T-cell (primary cell): ENCODE measurements at regions not wholly inside any gene's neighbourhood (a gene's known extent, or its start where the extent isn't known, plus 50 kb on each side); places are given as distances from the start of the nearest gene placed in this dataset.

Source experiments
- ATAC-seq, 4 experiments: fragments of 200-7000 bp in 3 of 4; fragments of 150-1000 bp in 1 of 4; cut with Tn5 transposase; replicated peaks in 1 of 4; 1 replicate in 3 of 4; 2 replicates in 1 of 4; pipeline ENCODE4 v1.10.0; 2021; ENCODE audit warnings: moderate library complexity in 3 of 4, mild to moderate bottlenecking in 2 of 4, moderate number of reproducible peaks in 1 of 4
- CTCF ChIA-PET, 2 donors: fragments of 300-600 bp; sonication (Branson Sonifier 250); formaldehyde crosslinking; loops; one replicate each; lab custom pipeline; 2022; ENCODE audit warnings: antibody characterized with exemption in 2 of 2; lab: Charles Lee
- POLR2A ChIA-PET, 2 donors: fragments of 300-600 bp; sonication (Branson Sonifier 250); formaldehyde crosslinking; loops; one replicate each; lab custom pipeline; 2022; ENCODE audit warnings: antibody characterized with exemption in 2 of 2; lab: Charles Lee
- DNase-seq, 35 experiments: peaks; one replicate each; pipeline versions ENCODE4 v3.0.0 to v3.0.0-alpha.2; 2013 to 2023
- H3K27ac ChIP-seq: one replicate; pipeline ENCODE4 v1.5.1; 2013; ENCODE audit warnings: low read length
- H3K27me3 ChIP-seq, 2 experiments: replicated peaks in 1 of 2; 1 replicate in 1 of 2; 2 replicates in 1 of 2; pipeline versions ENCODE4 v1.6.1 to v1.7.0; 2013; ENCODE audit warnings: low read length in 1 of 2, mixed read lengths in 1 of 2; ENCODE audit not compliant: control insufficient read depth in 2 of 2, insufficient read depth in 2 of 2; ENCODE audit errors: extremely low read depth in 1 of 2
- H3K36me3 ChIP-seq, 2 donors: 1 replicate in 1 of 2; 2 replicates in 1 of 2; pipeline versions ENCODE4 v1.6.1 to v1.7.0; 2013; ENCODE audit warnings: low read length in 1 of 2; ENCODE audit not compliant: control insufficient read depth in 2 of 2, insufficient read depth in 1 of 2; ENCODE audit errors: extremely low read depth in 1 of 2
- H3K4me1 ChIP-seq, 2 experiments: 1 replicate in 1 of 2; 2 replicates in 1 of 2; pipeline versions ENCODE4 v1.6.1 to v1.7.0; 2013; ENCODE audit warnings: low read length in 2 of 2, mixed read lengths in 1 of 2; ENCODE audit not compliant: insufficient read depth in 2 of 2, control insufficient read depth in 1 of 2; ENCODE audit errors: extremely low read depth in 1 of 2
- H3K4me3 ChIP-seq, 2 donors: 1 replicate in 1 of 2; 2 replicates in 1 of 2; pipeline versions ENCODE4 v1.5.1 to v1.7.0; 2013; ENCODE audit warnings: mild to moderate bottlenecking in 2 of 2, low read length in 1 of 2, moderate library complexity in 1 of 2; ENCODE audit not compliant: control insufficient read depth in 1 of 2; ENCODE audit errors: extremely low read depth in 1 of 2
- H3K9me3 ChIP-seq: 2 replicates; pipeline ENCODE4 v1.7.0; 2013
- H3K27ac Mint-ChIP-seq, 2 donors: one replicate each; pipeline ENCODE4 v1.8.0; 2020 to 2021; ENCODE audit warnings: mild to moderate bottlenecking in 2 of 2, mixed read lengths in 2 of 2
- H3K27me3 Mint-ChIP-seq, 2 donors: one replicate each; pipeline ENCODE4 v1.8.0; 2021 to 2022; ENCODE audit warnings: mixed read lengths in 2 of 2
- H3K36me3 Mint-ChIP-seq: one replicate; pipeline ENCODE4 v1.8.0; 2021; ENCODE audit warnings: mixed read lengths
- H3K4me1 Mint-ChIP-seq, 3 donors: one replicate each; pipeline ENCODE4 v1.8.0; 2020 to 2022; ENCODE audit warnings: mixed read lengths in 3 of 3, mild to moderate bottlenecking in 1 of 3
- H3K4me3 Mint-ChIP-seq, 3 donors: one replicate each; pipeline ENCODE4 v1.8.0; 2020 to 2022; ENCODE audit warnings: mild to moderate bottlenecking in 3 of 3, mixed read lengths in 3 of 3, moderate library complexity in 3 of 3
- H3K9me3 Mint-ChIP-seq, 3 donors: one replicate each; pipeline ENCODE4 v1.8.0; 2020 to 2022; ENCODE audit warnings: mixed read lengths in 3 of 3
- WGBS: methylation state at CpG from one replicate; pipeline ENCODE4 v1.1.5; 2013; ENCODE audit warnings: missing lambda C conversion rate; ENCODE audit not compliant: insufficient coverage; 5-methylcytosine and 5-hydroxymethylcytosine counted together

GRCh38 chr1:87179851-87180519 lies 148.7 kb upstream of the LMO4 start:
- Histone ChIP-seq H3K36me3 (no peaks in the 10 kb centered on the region), H3K27ac (no peak overlapping the region), H3K4me3 (no peak overlapping the region), H3K27me3 (peaks cover 0 to 6% of the 10 kb centered on the region in 2 experiments), H3K9me3 (no peaks in the 10 kb centered on the region), H3K4me1 (no peaks in the 10 kb centered on the region)
- POLR2A ChIA-PET = no interaction called here
- Mint-ChIP-seq H3K27me3 (peaks cover 18 to 21% of the 10 kb centered on the region in 2 donors), H3K9me3 (no peaks in the 10 kb centered on the region), H3K4me1 (no peaks in the 10 kb centered on the region), H3K4me3 (no peak overlapping the region), H3K36me3 (no peaks in the 10 kb centered on the region), H3K27ac (no peak overlapping the region)
- CTCF ChIA-PET = no interaction called here
- DNase-seq (no peak), ATAC-seq (no peak)
- 45% methylated on average over 5 of the region's 8 CpGs for WGBS

GRCh38 chr1:87180682-87181081 lies 148.0 kb upstream of the LMO4 start:
- Mint-ChIP-seq H3K4me1 (no peaks in the 10 kb centered on the region), H3K4me3 (no peak overlapping the region), H3K36me3 (no peaks in the 10 kb centered on the region), H3K27ac (no peak overlapping the region), H3K9me3 (no peaks in the 10 kb centered on the region), H3K27me3 (peaks cover 18 to 20% of the 10 kb centered on the region in 2 donors)
- no peak for ATAC-seq
- no peak for DNase-seq
- ChIA-PET CTCF (no interaction called here), POLR2A (no interaction called here)
- H3K4me3 ChIP-seq = no peak overlapping the region
- H3K36me3 ChIP-seq = no peaks in the 10 kb centered on the region
- no peaks in the 10 kb centered on the region for H3K9me3 ChIP-seq
- peaks cover 0 to 6% of the 10 kb centered on the region in 2 experiments for H3K27me3 ChIP-seq
- 63% methylated on average over 1 of the region's 3 CpGs for WGBS
- H3K4me1 ChIP-seq = no peaks in the 10 kb centered on the region
- H3K27ac ChIP-seq = no peak overlapping the region

GRCh38 chr1:87182611-87183010 lies 146.1 kb upstream of the LMO4 start:
- H3K27me3 Mint-ChIP-seq = peaks cover 16 to 17% of the 10 kb centered on the region in 2 donors

GRCh38 chr1:87185077-87185476 lies 143.6 kb upstream of the LMO4 start:
- Mint-ChIP-seq H3K4me1 (no peaks in the 10 kb centered on the region), H3K9me3 (no peaks in the 10 kb centered on the region), H3K36me3 (no peaks in the 10 kb centered on the region), H3K27ac (no peak overlapping the region), H3K27me3 (peaks cover 12 to 17% of the 10 kb centered on the region in 2 donors), H3K4me3 (no peak overlapping the region)
- 91% methylated on average over 4 of the region's 4 CpGs for WGBS
- POLR2A ChIA-PET = interaction anchor here in 1 of 2 donors (0.6 to 0.7 kb wide), 2 partner anchors 194 to 1216 kb away, joined by 3 to 5 read pairs; no protein-coding TSS in a partner anchor
- no peaks in the 10 kb centered on the region for H3K4me1 ChIP-seq
- ATAC-seq (no peak), DNase-seq (no peak)
- H3K36me3 ChIP-seq = no peaks in the 10 kb centered on the region
- CTCF ChIA-PET = no interaction called here
- peaks cover 0 to 6% of the 10 kb centered on the region in 2 experiments for H3K27me3 ChIP-seq
- no peak overlapping the region for H3K27ac ChIP-seq
- H3K4me3 ChIP-seq = no peak overlapping the region
- H3K9me3 ChIP-seq = no peaks in the 10 kb centered on the region

More at GRCh38 chr1:87182611-87183010, 146.1 kb upstream of the LMO4 start:
- CTCF ChIA-PET = no interaction called here
- no peaks in the 10 kb centered on the region for H3K9me3 ChIP-seq
- H3K36me3 ChIP-seq = no peaks in the 10 kb centered on the region
- peaks cover 0 to 6% of the 10 kb centered on the region in 2 experiments for H3K27me3 ChIP-seq
- DNase-seq (no peak), ATAC-seq (no peak)
- H3K4me1 ChIP-seq = no peaks in the 10 kb centered on the region
- H3K4me3 Mint-ChIP-seq = no peak overlapping the region
- H3K27ac ChIP-seq = no peak overlapping the region
- H3K9me3 Mint-ChIP-seq = no peaks in the 10 kb centered on the region
- no peak overlapping the region for H3K4me3 ChIP-seq
- no peak overlapping the region for H3K27ac Mint-ChIP-seq
- no peaks in the 10 kb centered on the region for H3K4me1 Mint-ChIP-seq
- POLR2A ChIA-PET = interaction anchor here in 1 of 2 donors (0.6 kb wide), 1 partner anchor 616 kb away, joined by 3 read pairs; no protein-coding TSS in a partner anchor
- no peaks in the 10 kb centered on the region for H3K36me3 Mint-ChIP-seq

GRCh38 chr1:87186346-87186745 lies 142.3 kb upstream of the LMO4 start:
- no peak overlapping the region for H3K27ac Mint-ChIP-seq
- H3K4me1 Mint-ChIP-seq = no peaks in the 10 kb centered on the region
- ChIA-PET POLR2A (no interaction called here), CTCF (no interaction called here)
- ATAC-seq (no peak), DNase-seq (no peak)
- Histone ChIP-seq H3K4me3 (no peak overlapping the region), H3K27me3 (peaks cover 0 to 4% of the 10 kb centered on the region in 2 experiments), H3K4me1 (no peaks in the 10 kb centered on the region), H3K27ac (no peak overlapping the region), H3K9me3 (no peaks in the 10 kb centered on the region), H3K36me3 (no peaks in the 10 kb centered on the region)
- no peaks in the 10 kb centered on the region for H3K36me3 Mint-ChIP-seq
- WGBS = no CpG with 5 or more reads among the region's 3 CpGs
- H3K4me3 Mint-ChIP-seq = no peak overlapping the region
- peaks cover 16 to 18% of the 10 kb centered on the region in 2 donors for H3K27me3 Mint-ChIP-seq
- H3K9me3 Mint-ChIP-seq = no peaks in the 10 kb centered on the region

GRCh38 chr1:87188640-87189039 lies 140.0 kb upstream of the LMO4 start:
- Mint-ChIP-seq H3K4me3 (no peak overlapping the region), H3K9me3 (no peaks in the 10 kb centered on the region), H3K27me3 (peaks cover 19 to 20% of the 10 kb centered on the region in 2 donors), H3K36me3 (no peaks in the 10 kb centered on the region), H3K27ac (no peak overlapping the region), H3K4me1 (no peaks in the 10 kb centered on the region)
- ChIA-PET CTCF (no interaction called here), POLR2A (no interaction called here)
- H3K4me3 ChIP-seq = no peak overlapping the region
- no peaks in the 10 kb centered on the region for H3K36me3 ChIP-seq
- DNase-seq = no peak
- ATAC-seq = no peak
- H3K4me1 ChIP-seq = no peaks in the 10 kb centered on the region
- H3K27ac ChIP-seq = no peak overlapping the region
- H3K27me3 ChIP-seq = no peaks in the 10 kb centered on the region
- H3K9me3 ChIP-seq = no peaks in the 10 kb centered on the region
- WGBS = no CpG with 5 or more reads among the region's 3 CpGs
